ENCODE measurements at regions not wholly inside any gene's neighbourhood (a gene's known extent, or its start where the extent isn't known, plus 50 kb on each side); places are given as distances from the start of the nearest gene placed in this dataset.

DNA sequence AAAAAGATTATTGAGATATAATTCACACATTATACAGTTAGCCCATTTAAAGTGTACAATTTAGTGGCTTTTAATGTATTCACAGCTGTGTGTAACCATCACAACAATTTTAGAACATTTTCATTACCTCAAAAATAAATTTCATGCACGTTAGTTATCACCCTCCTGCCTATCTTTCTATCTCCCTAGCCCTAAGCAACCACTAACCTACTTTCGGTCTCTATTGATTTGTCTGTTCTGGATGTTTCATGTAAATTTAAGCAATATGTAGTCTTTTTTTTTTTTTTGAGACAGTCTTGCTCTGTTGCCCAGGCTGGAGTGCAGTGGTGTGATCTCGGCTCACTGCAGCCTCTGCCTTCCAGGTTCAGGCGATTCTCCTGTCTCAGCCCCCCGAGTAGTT is 439.4 kb downstream of the PCNX1 start:
- Histone ChIP-seq H3K27me3 (ENCODE audit: insufficient read depth, low read depth) (no peaks in the 10 kb centered on the region), H3K9me3 (ENCODE audit: insufficient read depth, low read depth) (no peaks in the 10 kb centered on the region), H3K9me2 (ENCODE audit: insufficient read depth) (no peaks in the 10 kb centered on the region), H3K79me2 (ENCODE audit: low read depth) (peaks cover 100% of the 10 kb centered on the region), H3K36me3 (ENCODE audit: low read depth) (0 out of 2 replicates have a peak, but pooled peaks cover 26% of the 10 kb centered on the region), H3F3A (ENCODE audit: insufficient read depth, low read depth) (peaks cover 16% of the 10 kb centered on the region), H3K27ac (no peak overlapping the region), H4K20me1 (ENCODE audit: insufficient read depth) (peaks cover 41% of the 10 kb centered on the region), H2AFZ (no peak overlapping the region), H3K4me3 (no peak overlapping the region), H3K4me1 (replicated peaks; ENCODE audit: insufficient read depth) (no peaks in the 10 kb centered on the region), H3K4me2 (no peak overlapping the region)
- no TSS peak for BruUV-seq (replicated peaks)
- CTCF ChIA-PET: no interaction called here
- intact Hi-C loops (cut with micrococcal nuclease; ENCODE audit: unreplicated experiment): no loop called here
- DNase-seq: no peak
- no peak for TF ChIP-seq EZH2 (IDR thresholded peaks at IDR 0.05; ENCODE audit: low read depth)
- TF ChIP-seq, protein P1, sequence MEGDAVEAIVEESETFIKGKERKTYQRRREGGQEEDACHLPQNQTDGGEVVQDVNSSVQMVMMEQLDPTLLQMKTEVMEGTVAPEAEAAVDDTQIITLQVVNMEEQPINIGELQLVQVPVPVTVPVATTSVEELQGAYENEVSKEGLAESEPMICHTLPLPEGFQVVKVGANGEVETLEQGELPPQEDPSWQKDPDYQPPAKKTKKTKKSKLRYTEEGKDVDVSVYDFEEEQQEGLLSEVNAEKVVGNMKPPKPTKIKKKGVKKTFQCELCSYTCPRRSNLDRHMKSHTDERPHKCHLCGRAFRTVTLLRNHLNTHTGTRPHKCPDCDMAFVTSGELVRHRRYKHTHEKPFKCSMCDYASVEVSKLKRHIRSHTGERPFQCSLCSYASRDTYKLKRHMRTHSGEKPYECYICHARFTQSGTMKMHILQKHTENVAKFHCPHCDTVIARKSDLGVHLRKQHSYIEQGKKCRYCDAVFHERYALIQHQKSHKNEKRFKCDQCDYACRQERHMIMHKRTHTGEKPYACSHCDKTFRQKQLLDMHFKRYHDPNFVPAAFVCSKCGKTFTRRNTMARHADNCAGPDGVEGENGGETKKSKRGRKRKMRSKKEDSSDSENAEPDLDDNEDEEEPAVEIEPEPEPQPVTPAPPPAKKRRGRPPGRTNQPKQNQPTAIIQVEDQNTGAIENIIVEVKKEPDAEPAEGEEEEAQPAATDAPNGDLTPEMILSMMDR (conservative IDR thresholded peaks at IDR 0.05): no peak
- POLR2A ChIA-PET (ENCODE audit: unreplicated experiment): no interaction called here

DNA sequence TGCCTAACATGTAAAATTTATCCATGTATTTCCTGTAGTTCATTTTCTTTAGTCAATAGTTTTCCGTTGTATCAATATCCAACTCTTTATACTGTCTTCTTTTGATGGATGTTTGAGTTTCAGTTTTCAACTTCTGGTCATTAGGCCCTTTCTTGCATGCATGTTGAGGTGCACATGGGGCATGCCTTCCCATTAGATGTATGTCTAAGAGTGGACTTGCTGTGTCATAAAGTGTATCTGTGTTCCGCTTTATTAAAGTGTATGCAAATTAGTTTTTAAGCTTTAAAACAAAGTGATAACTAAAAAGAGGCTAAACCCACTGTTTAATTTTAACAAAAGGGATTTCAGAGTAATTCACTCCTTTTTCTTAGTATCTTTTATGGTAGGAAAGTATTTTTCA is 441.1 kb downstream of the PCNX1 start:
- H3K4me2 ChIP-seq: no peak overlapping the region
- peaks cover 18% of the 10 kb centered on the region for H3F3A ChIP-seq (ENCODE audit: insufficient read depth, low read depth)
- peaks cover 29% of the 10 kb centered on the region for H4K20me1 ChIP-seq (ENCODE audit: insufficient read depth)
- H3K4me1 ChIP-seq (replicated peaks; ENCODE audit: insufficient read depth): no peaks in the 10 kb centered on the region
- peaks cover 43% of the 10 kb centered on the region for H3K36me3 ChIP-seq (ENCODE audit: low read depth)
- no peaks in the 10 kb centered on the region for H3K9me2 ChIP-seq (ENCODE audit: insufficient read depth)
- ChIA-PET POLR2A (ENCODE audit: unreplicated experiment) (no interaction called here), CTCF (no interaction called here)
- H3K9me3 ChIP-seq (ENCODE audit: insufficient read depth, low read depth): no peaks in the 10 kb centered on the region
- TF ChIP-seq, protein P1 (conservative IDR thresholded peaks at IDR 0.05): no peak
- TF ChIP-seq EZH2 (IDR thresholded peaks at IDR 0.05; ENCODE audit: low read depth): no peak
- H2AFZ ChIP-seq: no peak overlapping the region
- peaks cover 100% of the 10 kb centered on the region for H3K79me2 ChIP-seq (ENCODE audit: low read depth)
- H3K27me3 ChIP-seq (ENCODE audit: insufficient read depth, low read depth): no peaks in the 10 kb centered on the region
- no peak overlapping the region for H3K27ac ChIP-seq
- BruUV-seq (replicated peaks): no TSS peak
- no peak for DNase-seq
- intact Hi-C loops (cut with micrococcal nuclease; ENCODE audit: unreplicated experiment): no loop called here
- no peak overlapping the region for H3K4me3 ChIP-seq

DNA sequence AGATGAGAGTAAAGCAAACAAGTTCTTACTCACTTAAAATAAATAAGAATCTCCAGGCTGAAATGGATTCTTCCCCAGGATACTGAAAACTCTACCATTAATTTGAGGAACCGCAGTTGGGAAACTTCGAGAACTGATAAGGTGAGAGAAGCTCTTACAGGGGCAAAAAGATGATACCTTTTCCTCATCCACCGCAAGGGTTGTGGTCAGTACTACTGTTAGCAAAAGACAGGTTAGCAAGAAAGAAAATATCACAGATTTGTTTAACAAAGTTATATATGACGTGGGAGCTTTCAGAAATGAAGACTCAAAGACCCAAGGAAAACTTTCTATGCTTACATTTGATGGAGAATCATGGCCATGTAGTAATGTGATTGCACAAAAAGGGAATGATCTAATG is 441.6 kb downstream of the PCNX1 start:
- Histone ChIP-seq H3K36me3 (ENCODE audit: low read depth) (peaks cover 46% of the 10 kb centered on the region), H3K4me3 (no peak overlapping the region), H3K9me3 (ENCODE audit: insufficient read depth, low read depth) (no peaks in the 10 kb centered on the region), H3K79me2 (ENCODE audit: low read depth) (peaks cover 100% of the 10 kb centered on the region), H3K4me2 (no peak overlapping the region), H3F3A (ENCODE audit: insufficient read depth, low read depth) (peaks cover 18% of the 10 kb centered on the region), H4K20me1 (ENCODE audit: insufficient read depth) (peaks cover 29% of the 10 kb centered on the region), H2AFZ (no peak overlapping the region), H3K4me1 (replicated peaks; ENCODE audit: insufficient read depth) (no peaks in the 10 kb centered on the region), H3K9me2 (ENCODE audit: insufficient read depth) (no peaks in the 10 kb centered on the region), H3K27ac (no peak overlapping the region), H3K27me3 (ENCODE audit: insufficient read depth, low read depth) (no peaks in the 10 kb centered on the region)
- intact Hi-C loops (cut with micrococcal nuclease; ENCODE audit: unreplicated experiment): no loop called here
- BruUV-seq (replicated peaks): no TSS peak
- ChIA-PET POLR2A (ENCODE audit: unreplicated experiment) (no interaction called here), CTCF (no interaction called here)
- TF ChIP-seq EZH2 (IDR thresholded peaks at IDR 0.05; ENCODE audit: low read depth): no peak
- TF ChIP-seq, protein P1 (conservative IDR thresholded peaks at IDR 0.05): no peak
- no peak for DNase-seq

Measured in PC-9 (cell line).